ENCODE measurements at regions not wholly inside any gene's neighbourhood (a gene's known extent, or its start where the extent isn't known, plus 50 kb on each side); places are given as distances from the start of the nearest gene placed in this dataset.

DNA sequence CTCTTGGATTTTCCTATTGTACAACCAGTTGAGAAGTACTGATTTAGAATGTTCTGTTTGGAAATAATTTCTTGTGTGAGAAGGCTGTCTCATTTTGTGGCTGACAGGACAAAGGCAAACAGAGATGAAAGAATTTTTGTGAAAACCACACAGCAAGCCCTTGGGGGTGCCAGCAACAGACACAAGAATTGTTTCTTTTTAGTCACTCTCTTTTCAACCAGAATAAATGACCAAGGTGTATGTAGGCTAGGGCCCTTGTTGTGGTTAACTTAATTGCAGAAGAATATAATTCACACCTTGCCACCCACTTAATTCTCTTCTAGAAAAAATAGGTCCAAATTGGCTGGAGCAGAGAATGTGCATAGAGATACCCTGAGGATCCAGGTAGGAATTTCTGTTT, 329.4 kb upstream of the TBC1D5 start:
- no peak for DNase-seq (ENCODE audit: low read depth in 1 of 2, low spot score in 1 of 2)
- TF ChIP-seq JUND (IDR thresholded peaks at IDR 0.05; ENCODE audit: low read depth): no peak
- in situ Hi-C loops (cut with HindIII; ENCODE audit: low pct_unique_long_range_greater_than_20kb, low sequenced_read_pairs): no loop called here

- in situ Hi-C loops (cut with HindIII; ENCODE audit: low pct_unique_long_range_greater_than_20kb, low sequenced_read_pairs): no loop called here
- no peak for TF ChIP-seq JUND (IDR thresholded peaks at IDR 0.05; ENCODE audit: low read depth)
- DNase-seq (ENCODE audit: low read depth in 1 of 2, low spot score in 1 of 2): no peak
Measured at GRCh38 chr3:18070944-18071343, 328.5 kb upstream of the TBC1D5 start.

DNA sequence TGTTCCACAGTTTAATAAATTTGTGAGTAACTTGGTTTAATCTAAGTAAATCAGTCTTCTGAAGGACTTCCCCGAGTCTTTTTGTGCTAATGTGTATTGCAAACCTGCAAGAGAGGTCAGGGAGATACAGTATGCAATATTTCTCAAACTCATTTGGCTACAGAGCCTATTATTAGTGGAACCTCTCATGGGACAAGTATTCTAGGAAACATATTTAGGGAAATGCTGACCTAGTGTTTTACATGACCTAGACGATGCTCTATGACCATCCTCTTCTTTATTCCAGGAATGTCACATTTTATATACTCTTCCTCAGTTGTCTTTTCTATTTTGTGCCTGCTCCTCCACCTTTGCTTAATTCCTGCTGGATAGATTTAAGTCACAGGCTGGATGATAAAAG, 327.8 kb upstream of the TBC1D5 start:
- DNase-seq (ENCODE audit: low read depth in 1 of 2, low spot score in 1 of 2): no peak
- no peak for TF ChIP-seq JUND (IDR thresholded peaks at IDR 0.05; ENCODE audit: low read depth)
- in situ Hi-C loops (cut with HindIII; ENCODE audit: low pct_unique_long_range_greater_than_20kb, low sequenced_read_pairs): no loop called here

DNA sequence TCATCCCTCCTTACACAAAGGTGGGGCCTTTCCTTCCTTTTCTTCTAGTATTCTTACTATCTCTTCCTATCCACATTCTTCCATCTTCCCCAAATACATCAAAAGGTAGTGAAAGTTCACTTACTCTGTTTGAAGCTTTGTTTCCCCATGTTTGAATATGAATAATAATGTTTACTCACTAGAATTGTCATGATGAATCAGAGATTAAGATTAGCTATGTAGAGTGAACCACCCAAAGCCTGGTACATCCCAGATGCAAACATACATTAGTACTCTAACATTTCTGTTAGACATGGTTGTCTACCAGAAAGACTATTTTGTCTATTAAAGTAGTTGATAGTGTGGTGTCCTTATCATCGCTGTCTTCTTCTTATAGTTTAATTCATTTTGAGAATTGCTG, 327.1 kb upstream of the TBC1D5 start:
- in situ Hi-C loops (cut with HindIII; ENCODE audit: low pct_unique_long_range_greater_than_20kb, low sequenced_read_pairs): no loop called here
- no peak for TF ChIP-seq JUND (IDR thresholded peaks at IDR 0.05; ENCODE audit: low read depth)
- DNase-seq (ENCODE audit: low read depth in 1 of 2, low spot score in 1 of 2): no peak

DNA sequence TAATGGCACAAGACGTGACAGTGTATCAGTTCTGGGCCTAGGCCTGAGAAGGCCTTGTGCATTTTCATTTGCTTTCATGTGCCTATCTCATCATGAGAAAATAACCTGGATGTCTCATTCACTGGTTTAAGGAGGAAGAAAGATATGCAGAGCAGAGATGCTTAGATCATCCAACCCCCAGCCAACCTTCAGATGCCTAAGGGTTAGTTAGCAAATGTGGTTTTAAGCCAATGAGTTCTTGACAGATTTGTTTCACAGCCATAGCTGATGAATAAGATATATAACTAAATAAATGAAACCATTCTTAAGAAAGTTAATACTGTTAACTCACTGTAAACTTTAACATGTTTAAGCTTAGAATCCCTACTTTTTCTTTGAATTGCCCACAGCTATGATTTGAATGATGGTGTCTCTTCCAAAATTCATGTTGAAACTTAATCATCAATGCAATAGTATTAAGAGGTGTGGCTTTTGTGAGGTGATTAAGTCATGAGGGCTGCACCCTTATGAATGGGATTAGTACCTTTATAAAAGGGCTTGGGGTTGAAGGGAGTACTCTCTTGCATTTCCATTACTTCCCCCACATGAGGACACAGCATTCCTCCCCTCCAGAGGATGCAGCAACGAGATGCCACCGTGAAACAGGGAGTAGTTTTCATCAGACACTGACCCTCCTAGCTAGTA, 324.6 kb upstream of the TBC1D5 start:
- TF ChIP-seq JUND (IDR thresholded peaks at IDR 0.05; ENCODE audit: low read depth): no peak

GRCh38 chr3:18064586-18064985, 322.2 kb upstream of the TBC1D5 start:
- in situ Hi-C loops (cut with HindIII; ENCODE audit: low pct_unique_long_range_greater_than_20kb, low sequenced_read_pairs): no loop called here
- no peak for DNase-seq (ENCODE audit: low read depth in 1 of 2, low spot score in 1 of 2)
- no peak for TF ChIP-seq JUND (IDR thresholded peaks at IDR 0.05; ENCODE audit: low read depth)

More for the DNA sequence above, 324.6 kb upstream of the TBC1D5 start:
- no peak for DNase-seq (ENCODE audit: low read depth in 1 of 2, low spot score in 1 of 2)
- in situ Hi-C loops (cut with HindIII; ENCODE audit: low pct_unique_long_range_greater_than_20kb, low sequenced_read_pairs): no loop called here

DNA sequence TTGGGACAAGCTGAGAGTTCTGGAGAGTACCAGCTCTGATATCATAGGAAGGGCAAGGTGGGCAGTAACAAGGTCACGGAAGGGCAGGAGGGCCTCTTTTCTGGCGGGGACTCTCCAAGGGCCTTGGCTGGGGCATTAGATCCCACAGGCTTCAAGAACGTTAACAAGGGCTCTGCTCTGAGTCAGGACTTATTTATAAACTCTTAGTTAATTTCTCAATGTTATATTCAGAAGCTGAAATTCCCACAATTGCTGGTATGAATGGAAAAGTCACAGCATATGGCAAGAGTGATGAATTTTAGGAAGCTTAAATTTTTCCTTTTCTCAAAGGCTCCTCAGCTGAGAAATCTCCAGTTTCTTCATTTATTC, 320.2 kb upstream of the TBC1D5 start:
- DNase-seq (ENCODE audit: low read depth in 1 of 2, low spot score in 1 of 2): no peak
- TF ChIP-seq JUND (IDR thresholded peaks at IDR 0.05; ENCODE audit: low read depth): no peak
- in situ Hi-C loops (cut with HindIII; ENCODE audit: low pct_unique_long_range_greater_than_20kb, low sequenced_read_pairs): no loop called here

GRCh38 chr3:18061737-18062656, 319.6 kb upstream of the TBC1D5 start:
- TF ChIP-seq JUND (IDR thresholded peaks at IDR 0.05; ENCODE audit: low read depth): no peak
- in situ Hi-C loops (cut with HindIII; ENCODE audit: low pct_unique_long_range_greater_than_20kb, low sequenced_read_pairs): no loop called here
- DNase-seq (ENCODE audit: low read depth in 1 of 2, low spot score in 1 of 2): no peak

DNA sequence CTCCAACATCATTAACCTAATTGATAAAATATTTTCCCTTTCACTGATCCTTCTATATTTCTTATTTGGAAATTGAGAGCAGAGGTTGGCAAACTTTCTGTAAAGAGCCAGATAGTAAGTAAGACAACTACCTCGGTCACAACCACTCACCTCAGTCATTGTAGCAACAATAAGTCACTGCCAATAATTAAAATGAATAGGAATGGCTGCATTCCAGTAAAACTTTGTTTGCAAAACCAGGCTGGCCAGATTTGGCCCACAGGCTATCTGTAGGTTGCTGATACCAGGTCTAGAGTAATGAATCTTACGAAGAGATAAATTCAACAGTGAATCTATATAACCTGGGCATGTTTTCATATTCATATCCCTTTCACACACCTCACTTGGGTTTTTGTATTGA, 316.2 kb upstream of the TBC1D5 start:
- TF ChIP-seq JUND (IDR thresholded peaks at IDR 0.05; ENCODE audit: low read depth): no peak
- no peak for DNase-seq (ENCODE audit: low read depth in 1 of 2, low spot score in 1 of 2)
- in situ Hi-C loops (cut with HindIII; ENCODE audit: low pct_unique_long_range_greater_than_20kb, low sequenced_read_pairs): no loop called here

GRCh38 chr3:18057471-18058091, 315.1 kb upstream of the TBC1D5 start:
- in situ Hi-C loops (cut with HindIII; ENCODE audit: low pct_unique_long_range_greater_than_20kb, low sequenced_read_pairs): no loop called here

GRCh38 chr3:18054625-18055024, 312.2 kb upstream of the TBC1D5 start:
- DNase-seq (ENCODE audit: low read depth in 1 of 2, low spot score in 1 of 2): no peak
- in situ Hi-C loops (cut with HindIII; ENCODE audit: low pct_unique_long_range_greater_than_20kb, low sequenced_read_pairs): no loop called here
- TF ChIP-seq JUND (IDR thresholded peaks at IDR 0.05; ENCODE audit: low read depth): no peak

More at GRCh38 chr3:18057471-18058091, 315.1 kb upstream of the TBC1D5 start:
- TF ChIP-seq JUND (IDR thresholded peaks at IDR 0.05; ENCODE audit: low read depth): no peak
- no peak for DNase-seq (ENCODE audit: low read depth in 1 of 2, low spot score in 1 of 2)

- DNase-seq (ENCODE audit: low read depth in 1 of 2, low spot score in 1 of 2): no peak
- TF ChIP-seq JUND (IDR thresholded peaks at IDR 0.05; ENCODE audit: low read depth): no peak
- in situ Hi-C loops (cut with HindIII; ENCODE audit: low pct_unique_long_range_greater_than_20kb, low sequenced_read_pairs): no loop called here
Measured at GRCh38 chr3:18051306-18051705, 308.9 kb upstream of the TBC1D5 start.

DNA sequence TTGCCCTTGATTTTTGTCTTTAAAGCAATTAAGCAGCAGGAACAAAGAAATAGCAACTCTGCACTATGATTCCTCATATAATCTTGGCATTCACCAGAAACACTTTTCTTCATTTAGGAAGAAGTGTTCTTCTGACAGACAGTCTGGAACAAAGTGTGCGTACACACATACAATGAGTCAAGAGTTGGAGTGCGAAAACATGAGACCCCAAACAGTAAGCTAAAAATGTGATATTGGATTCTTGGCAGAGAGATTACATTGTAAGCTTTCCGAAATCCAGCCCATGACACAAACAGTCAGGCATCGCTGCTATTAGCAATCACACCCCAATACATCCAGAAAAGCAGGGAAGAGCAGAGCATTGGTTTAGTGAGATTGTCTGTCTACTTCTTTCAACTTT, 306.7 kb upstream of the TBC1D5 start:
- in situ Hi-C loops (cut with HindIII; ENCODE audit: low pct_unique_long_range_greater_than_20kb, low sequenced_read_pairs): no loop called here
- TF ChIP-seq JUND (IDR thresholded peaks at IDR 0.05; ENCODE audit: low read depth): no peak
- DNase-seq (ENCODE audit: low read depth in 1 of 2, low spot score in 1 of 2): no peak

Data from T47D (cell line).